Fibroblast of the aortic adventitia (primary cell): ENCODE measurements at regions not wholly inside any gene's neighbourhood (a gene's known extent, or its start where the extent isn't known, plus 50 kb on each side); places are given as distances from the start of the nearest gene placed in this dataset.

ENCODE experiments used
- DNase-seq: peaks from one replicate; pipeline ENCODE4 v3.0.0-alpha.2; 2010; ENCODE audit warnings: low read depth
- H3K4me3 ChIP-seq: 2 replicates; pipeline ENCODE4 v1.5.1; 2011; ENCODE audit warnings: low read depth, mild to moderate bottlenecking, control low read depth, low read length, moderate library complexity
- CTCF ChIP-seq: IDR thresholded peaks from 2 replicates; pipeline ENCODE4 v1.5.1; 2011; ENCODE audit warnings: mild to moderate bottlenecking, low read length, control low read depth, inconsistent platforms; ENCODE audit not compliant: insufficient read depth

- H3K4me3 ChIP-seq: no peak overlapping the region
- no peak for DNase-seq
- no peak for TF ChIP-seq CTCF
Observed at GRCh38 chr12:114895081-114895480, 211.1 kb upstream of the TBX3 start.

- DNase-seq: no peak
- no peak for TF ChIP-seq CTCF
- no peak overlapping the region for H3K4me3 ChIP-seq
Observed at GRCh38 chr12:114894076-114894475, 210.1 kb upstream of the TBX3 start.

DNA sequence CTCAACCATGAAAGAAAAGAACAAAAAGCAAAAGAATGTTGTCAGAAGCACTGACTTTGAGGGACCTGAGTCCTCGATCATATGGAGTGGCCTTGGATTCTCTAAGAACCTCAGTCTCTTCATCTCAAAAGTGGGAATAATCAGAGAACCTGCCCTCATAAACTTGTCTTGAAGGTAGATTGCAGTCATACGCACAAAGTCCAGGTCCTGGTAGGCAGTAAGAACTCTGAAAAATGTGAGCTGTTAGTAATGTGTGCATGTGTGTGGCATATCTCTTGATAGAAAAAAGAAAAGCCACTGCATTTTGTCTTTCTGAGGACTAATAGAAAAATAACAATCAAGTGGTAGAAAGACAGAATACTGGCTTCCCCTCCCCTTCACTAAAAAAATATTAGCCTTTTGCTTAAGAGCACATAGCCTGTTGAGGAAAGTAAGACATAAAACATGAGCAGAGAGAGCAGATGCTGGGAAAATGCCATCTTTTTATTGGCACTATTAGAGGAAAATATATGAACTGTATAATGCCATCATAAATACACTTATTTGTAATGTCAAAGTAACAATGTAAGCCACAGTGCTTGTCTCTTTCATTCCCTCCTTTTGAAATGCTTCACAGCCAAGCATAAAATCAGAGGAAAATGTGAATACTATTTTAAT is 205.1 kb upstream of the TBX3 start:
- no peak overlapping the region for H3K4me3 ChIP-seq
- no peak for TF ChIP-seq CTCF
- DNase-seq: no peak

- DNase-seq: peak; percentile 25
- H3K4me3 ChIP-seq: no peak overlapping the region
- TF ChIP-seq CTCF: no peak
Observed at GRCh38 chr12:114888448-114888847, 204.5 kb upstream of the TBX3 start.

GRCh38 chr12:114885501-114885900 is 201.5 kb upstream of the TBX3 start:
- DNase-seq: no peak
- no peak for TF ChIP-seq CTCF
- no peak overlapping the region for H3K4me3 ChIP-seq

GRCh38 chr12:114884575-114884974 is 200.6 kb upstream of the TBX3 start:
- no peak overlapping the region for H3K4me3 ChIP-seq
- no peak for TF ChIP-seq CTCF
- DNase-seq: no peak

GRCh38 chr12:114882083-114882482 is 198.1 kb upstream of the TBX3 start:
- DNase-seq: no peak
- no peak overlapping the region for H3K4me3 ChIP-seq
- no peak for TF ChIP-seq CTCF
